GM12878 (cell line): ENCODE measurements at regions not wholly inside any gene's neighbourhood (a gene's known extent, or its start where the extent isn't known, plus 50 kb on each side); places are given as distances from the start of the nearest gene placed in this dataset.

Source experiments
- ATAC-seq: fragments of 200-7000 bp; cut with Tn5 transposase; 3 replicates; pipeline ENCODE4 v1.9.1; 2020; ENCODE audit warnings: mild to moderate bottlenecking, moderate library complexity
- BruUV-seq: library from RNA; stranded (reverse); fragments of 400-500 nt; replicated peaks from 2 replicates; lab custom pipeline; 2021; lab: Mats Ljungman, UMichigan
- CTCF ChIA-PET: fragments of 300-600 bp; sonication (Branson Sonifier 250); formaldehyde crosslinking; extraction: SDS; loops from one replicate; lab custom pipeline; 2021; ENCODE audit warnings: inconsistent platforms; lab: Yijun Ruan, JAX
- POLR2A ChIA-PET: fragments of 350-600 bp; formaldehyde crosslinking; extraction: SDS; loops from one replicate; lab custom pipeline; 2021; ENCODE audit warnings: inconsistent platforms; lab: Charles Lee
- RAD21 ChIA-PET: fragments of 300-600 bp; sonication (Branson Sonifier 250); formaldehyde crosslinking; loops from one replicate; lab custom pipeline; 2023; ENCODE audit warnings: antibody characterized with exemption; ENCODE audit not compliant: unreplicated experiment; lab: Charles Lee
- SMC1A ChIA-PET: fragments of 300-600 bp; sonication (Branson Sonifier 250); formaldehyde crosslinking; loops from one replicate; lab custom pipeline; 2023; ENCODE audit not compliant: unreplicated experiment, uncharacterized antibody; lab: Charles Lee
- DNase-seq: peaks from one replicate; pipeline ENCODE4 v3.0.0-alpha.2; 2011; ENCODE audit warnings: low read depth, low spot score
- FAIRE-seq: peaks from 3 replicates; lab custom pipeline; 2011; peaks lifted over from hg19 to GRCh38; lab: Jason Lieb, UNC
- H2AFZ ChIP-seq: 2 replicates; pipeline ENCODE4 v1.6.0; 2011; ENCODE audit warnings: low read depth, low read length, control low read depth; ENCODE audit not compliant: control insufficient read depth
- H3K27ac ChIP-seq: 2 replicates; pipeline ENCODE4 v1.5.1; 2011; ENCODE audit warnings: control low read depth; ENCODE audit not compliant: control insufficient read depth, insufficient read depth
- H3K27me3 ChIP-seq, 2 experiments: replicated peaks in 1 of 2; 2 replicates each; pipeline versions ENCODE4 v1.6.0 to v1.6.1; 2011; ENCODE audit warnings: low read length in 1 of 2; ENCODE audit not compliant: control insufficient read depth in 2 of 2, insufficient read depth in 2 of 2
- H3K36me3 ChIP-seq, 2 experiments: 2 replicates each; pipeline ENCODE4 v1.5.1; 2011; ENCODE audit warnings: low read length in 1 of 2; ENCODE audit not compliant: control insufficient read depth in 2 of 2, insufficient read depth in 2 of 2
- H3K4me1 ChIP-seq: 2 replicates; pipeline ENCODE4 v1.6.1; 2011; ENCODE audit warnings: mild to moderate bottlenecking, low read length, moderate library complexity, mixed read lengths; ENCODE audit not compliant: control insufficient read depth, insufficient read depth
- H3K4me2 ChIP-seq: 2 replicates; pipeline ENCODE4 v1.6.0; 2011; ENCODE audit warnings: control low read depth; ENCODE audit not compliant: control insufficient read depth, insufficient read depth
- H3K4me3 ChIP-seq: fragments of 200-600 bp; sonication (generic); 2 replicates; pipeline ENCODE4 v1.5.1; 2016
- H3K79me2 ChIP-seq: 2 replicates; pipeline ENCODE4 v1.6.0; 2011; ENCODE audit warnings: low read length; ENCODE audit not compliant: control insufficient read depth, insufficient read depth
- H3K9ac ChIP-seq: 2 replicates; pipeline ENCODE4 v1.8.0; 2011; ENCODE audit warnings: low read length, control low read depth, mixed read lengths; ENCODE audit not compliant: control insufficient read depth, insufficient read depth
- H3K9me3 ChIP-seq: replicated peaks from 3 replicates; pipeline ENCODE4 v1.5.1; 2011; ENCODE audit warnings: mild to moderate bottlenecking, low read length; ENCODE audit not compliant: control insufficient read depth, insufficient read depth
- H4K20me1 ChIP-seq: 2 replicates; pipeline ENCODE4 v1.6.0; 2011; ENCODE audit not compliant: control insufficient read depth, insufficient read depth
- BACH1 ChIP-seq: fragments of 450-650 bp; IDR thresholded peaks from 2 replicates; pipeline ENCODE4 v1.6.1; 2017; ENCODE audit warnings: mild to moderate bottlenecking, borderline replicate concordance
- FOXM1 ChIP-seq: IDR thresholded peaks from 2 replicates; pipeline ENCODE4 v1.6.1; 2012; ENCODE audit warnings: low read depth, mild to moderate bottlenecking, inconsistent platforms, low read length, moderate library complexity
- HDAC2 ChIP-seq: fragments of 200-600 bp; sonication (generic); IDR thresholded peaks from 2 replicates; pipeline ENCODE4 v1.6.1; 2017
- MYC ChIP-seq: IDR thresholded peaks from 2 replicates; pipeline ENCODE4 v1.6.1; 2011; ENCODE audit warnings: mild to moderate bottlenecking, low read length, moderate library complexity, inconsistent platforms; ENCODE audit not compliant: insufficient read depth, insufficient replicate concordance, insufficient read length, severe bottlenecking
- POLR2AphosphoS2 ChIP-seq: IDR thresholded peaks from 2 replicates; pipeline ENCODE4 v1.6.1; 2011; ENCODE audit warnings: low read depth, mild to moderate bottlenecking, low read length, improper control_type of control experiment, moderate library complexity
- SIN3A ChIP-seq: IDR thresholded peaks from 2 replicates; pipeline ENCODE4 v1.6.1; 2012; ENCODE audit warnings: low read depth, low read length, improper control_type of control experiment
- ZSCAN29 ChIP-seq: fragments of 450-650 bp; IDR thresholded peaks from 2 replicates; pipeline ENCODE4 v1.6.1; 2017; ENCODE audit warnings: mild to moderate bottlenecking, moderate library complexity
- WGBS: methylation state at CpG from one replicate; pipeline ENCODE4 v1.1.6; 2016; ENCODE audit warnings: low lambda C conversion rate; ENCODE audit not compliant: insufficient replicate concordance, insufficient coverage; ENCODE audit errors: missing lambda C conversion rate; 5-methylcytosine and 5-hydroxymethylcytosine counted together
- in situ Hi-C: fragments of 300-500 bp; cut with MboI; formaldehyde crosslinking; loops from 9 replicates; pipeline ENCODE4 v1.14.3; 2018; ENCODE audit warnings: mixed read lengths
- intact Hi-C: fragments of 100-400 bp; cut with micrococcal nuclease; formaldehyde crosslinking; loops from one replicate; pipeline ENCODE4 v1.14.2; 2022; ENCODE audit not compliant: unreplicated experiment

GRCh38 chr20:54335299-54335698, 127.4 kb downstream of the PFDN4 start:
- Histone ChIP-seq H3K79me2 (no peaks in the 10 kb centered on the region), H3K4me2 (no peak overlapping the region), H4K20me1 (no peaks in the 10 kb centered on the region), H3K27me3 (no peaks in the 10 kb centered on the region), H3K4me1 (no peaks in the 10 kb centered on the region), H3K9ac (no peak overlapping the region), H3K4me3 (no peak overlapping the region), H3K36me3 (no peaks in the 10 kb centered on the region), H3K27ac (no peak overlapping the region), H3K9me3 (no peaks in the 10 kb centered on the region), H2AFZ (no peak overlapping the region)
- no peak for ATAC-seq
- ChIA-PET CTCF (no interaction called here), SMC1A (interaction anchor here (0.6 kb wide), 1 partner anchor 8 kb away, joined by 3 read pairs; no protein-coding TSS in a partner anchor), POLR2A (no interaction called here), RAD21 (no interaction called here)
- no peak for FAIRE-seq
- no peak for TF ChIP-seq BACH1
- no peak for TF ChIP-seq POLR2AphosphoS2
- no peak for TF ChIP-seq SIN3A
- no peak for TF ChIP-seq MYC
- in situ Hi-C loops: no loop called here
- DNase-seq: no peak
- BruUV-seq: no TSS peak
- intact Hi-C loops: no loop called here
- WGBS: 57% methylated on average over 2 of the region's 2 CpGs

- TF ChIP-seq ZSCAN29 (no peak), HDAC2 (no peak), FOXM1 (no peak)
- intact Hi-C loops (no loop called here), in situ Hi-C loops (no loop called here)
- H3K4me2 ChIP-seq: no peak overlapping the region
- SMC1A ChIA-PET: no interaction called here
- no peaks in the 10 kb centered on the region for H3K27me3 ChIP-seq
- no peaks in the 10 kb centered on the region for H3K79me2 ChIP-seq
- no peaks in the 10 kb centered on the region for H3K4me1 ChIP-seq
- no peaks in the 10 kb centered on the region for H4K20me1 ChIP-seq
- CTCF ChIA-PET: no interaction called here
- no peak overlapping the region for H2AFZ ChIP-seq
- DNase-seq: no peak
- WGBS: 0% methylated on average over 1 of the region's 1 CpG
- no peaks in the 10 kb centered on the region for H3K9me3 ChIP-seq
- no peak overlapping the region for H3K4me3 ChIP-seq
- RAD21 ChIA-PET: no interaction called here
- no peak for ATAC-seq
- no peaks in the 10 kb centered on the region for H3K36me3 ChIP-seq
- no peak for FAIRE-seq
- POLR2A ChIA-PET: no interaction called here
- no TSS peak for BruUV-seq
- H3K27ac ChIP-seq: no peak overlapping the region
- no peak overlapping the region for H3K9ac ChIP-seq
Measured at GRCh38 chr20:54337144-54337543, 129.3 kb downstream of the PFDN4 start.
